ENCODE measurements at regions not wholly inside any gene's neighbourhood (a gene's known extent, or its start where the extent isn't known, plus 50 kb on each side); places are given as distances from the start of the nearest gene placed in this dataset.

DNA sequence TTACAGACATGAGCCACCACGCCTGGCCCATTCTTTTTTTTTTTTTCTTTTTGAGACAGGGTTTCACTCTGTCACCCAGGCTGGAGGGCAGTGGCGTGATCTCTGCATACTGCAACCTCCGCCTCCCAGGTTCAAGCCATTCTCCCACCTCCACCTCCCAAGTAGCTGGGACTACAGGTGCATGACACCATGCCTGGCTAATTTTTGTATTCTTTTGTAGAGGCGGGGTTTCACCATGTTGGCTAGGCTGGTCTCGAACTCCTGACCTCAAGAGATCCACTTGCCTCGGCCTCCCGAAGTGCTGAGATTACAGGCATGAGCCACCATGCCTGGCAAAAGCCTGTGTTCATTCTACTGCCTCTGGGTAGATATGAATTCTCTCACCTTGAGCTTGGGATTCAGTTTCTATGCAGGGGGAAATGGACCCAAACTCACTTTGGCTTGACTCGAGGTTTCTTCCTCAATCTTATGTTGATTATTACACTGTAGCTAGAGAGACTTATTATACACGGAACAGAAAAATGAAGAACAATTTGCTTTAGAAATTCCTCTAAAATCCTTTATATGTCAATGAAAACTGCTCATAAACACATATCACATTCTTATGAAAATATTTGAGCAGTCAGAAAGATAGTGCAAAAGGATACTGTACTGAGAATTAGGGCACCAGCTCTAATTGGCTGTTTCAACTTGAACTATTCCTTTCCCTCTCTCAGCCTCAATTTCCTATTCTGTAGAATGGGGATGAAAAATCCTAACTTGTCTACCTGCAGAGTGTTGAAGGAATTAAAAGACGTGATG, 252.3 kb downstream of the MYCN start:
- 92% methylated on average over 10 of the region's 10 CpGs for WGBS
- Histone ChIP-seq H3K9me3 (no peaks in the 10 kb centered on the region), H3K27me3 (no peaks in the 10 kb centered on the region), H3K27ac (no peak overlapping the region), H3K4me1 (no peaks in the 10 kb centered on the region), H3K4me3 (no peak overlapping the region), H3K36me3 (no peaks in the 10 kb centered on the region)
- no peak for DNase-seq (ENCODE audit: low spot score in 2 of 2)
- no peak for TF ChIP-seq POLR2A (IDR thresholded peaks at IDR 0.05)
- no peak for TF ChIP-seq EP300 (IDR thresholded peaks at IDR 0.05)
- TF ChIP-seq POLR2AphosphoS5 (IDR thresholded peaks at IDR 0.05) = no peak
- TF ChIP-seq, protein P1, sequence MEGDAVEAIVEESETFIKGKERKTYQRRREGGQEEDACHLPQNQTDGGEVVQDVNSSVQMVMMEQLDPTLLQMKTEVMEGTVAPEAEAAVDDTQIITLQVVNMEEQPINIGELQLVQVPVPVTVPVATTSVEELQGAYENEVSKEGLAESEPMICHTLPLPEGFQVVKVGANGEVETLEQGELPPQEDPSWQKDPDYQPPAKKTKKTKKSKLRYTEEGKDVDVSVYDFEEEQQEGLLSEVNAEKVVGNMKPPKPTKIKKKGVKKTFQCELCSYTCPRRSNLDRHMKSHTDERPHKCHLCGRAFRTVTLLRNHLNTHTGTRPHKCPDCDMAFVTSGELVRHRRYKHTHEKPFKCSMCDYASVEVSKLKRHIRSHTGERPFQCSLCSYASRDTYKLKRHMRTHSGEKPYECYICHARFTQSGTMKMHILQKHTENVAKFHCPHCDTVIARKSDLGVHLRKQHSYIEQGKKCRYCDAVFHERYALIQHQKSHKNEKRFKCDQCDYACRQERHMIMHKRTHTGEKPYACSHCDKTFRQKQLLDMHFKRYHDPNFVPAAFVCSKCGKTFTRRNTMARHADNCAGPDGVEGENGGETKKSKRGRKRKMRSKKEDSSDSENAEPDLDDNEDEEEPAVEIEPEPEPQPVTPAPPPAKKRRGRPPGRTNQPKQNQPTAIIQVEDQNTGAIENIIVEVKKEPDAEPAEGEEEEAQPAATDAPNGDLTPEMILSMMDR (IDR thresholded peaks at IDR 0.05) = no peak

DNA sequence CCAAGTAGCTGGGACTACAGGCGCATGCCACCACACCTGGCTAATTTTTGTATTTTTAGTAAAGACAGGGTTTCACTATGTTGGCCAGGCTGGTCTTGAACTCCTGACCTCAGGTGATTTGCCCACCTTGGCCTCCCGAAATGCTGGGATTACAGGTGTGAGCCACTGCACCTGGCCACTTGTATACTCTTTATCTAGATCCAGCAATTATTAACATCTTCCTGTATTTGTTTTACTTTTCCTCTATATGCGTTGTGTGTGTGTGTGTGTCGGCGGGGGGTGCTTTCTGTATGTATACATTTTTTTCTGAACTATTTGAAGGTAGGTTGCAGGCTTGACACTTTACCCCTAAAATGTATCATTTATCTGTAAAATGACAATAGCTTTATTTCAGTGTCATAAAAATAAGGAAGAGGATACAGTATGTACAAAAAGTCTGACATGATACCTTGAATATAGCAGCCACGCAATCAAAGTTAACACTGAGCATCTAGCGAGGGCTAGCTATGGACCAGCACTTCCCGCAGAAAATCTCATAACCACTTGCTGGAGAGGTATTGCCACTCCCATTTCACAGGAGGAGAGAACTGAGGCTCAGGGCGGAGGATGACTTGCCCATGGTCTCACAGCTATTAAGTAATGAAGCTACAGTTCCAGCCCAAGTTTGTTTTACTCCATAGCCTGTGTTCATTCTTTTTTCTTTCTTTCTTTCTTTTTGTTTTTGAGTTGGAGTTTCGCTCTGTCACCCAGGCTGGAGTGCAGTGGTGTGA, 251.3 kb downstream of the MYCN start:
- Histone ChIP-seq H3K27ac (no peak overlapping the region), H3K9me3 (no peaks in the 10 kb centered on the region), H3K27me3 (no peaks in the 10 kb centered on the region), H3K4me1 (no peaks in the 10 kb centered on the region), H3K4me3 (no peak overlapping the region), H3K36me3 (no peaks in the 10 kb centered on the region)
- 91% methylated on average over 10 of the region's 10 CpGs for WGBS
- DNase-seq (ENCODE audit: low spot score in 2 of 2) = no peak
- TF ChIP-seq POLR2AphosphoS5 (IDR thresholded peaks at IDR 0.05) = no peak
- TF ChIP-seq POLR2A (IDR thresholded peaks at IDR 0.05) = no peak
- no peak for TF ChIP-seq EP300 (IDR thresholded peaks at IDR 0.05)
- TF ChIP-seq, protein P1 (IDR thresholded peaks at IDR 0.05) = no peak

DNA sequence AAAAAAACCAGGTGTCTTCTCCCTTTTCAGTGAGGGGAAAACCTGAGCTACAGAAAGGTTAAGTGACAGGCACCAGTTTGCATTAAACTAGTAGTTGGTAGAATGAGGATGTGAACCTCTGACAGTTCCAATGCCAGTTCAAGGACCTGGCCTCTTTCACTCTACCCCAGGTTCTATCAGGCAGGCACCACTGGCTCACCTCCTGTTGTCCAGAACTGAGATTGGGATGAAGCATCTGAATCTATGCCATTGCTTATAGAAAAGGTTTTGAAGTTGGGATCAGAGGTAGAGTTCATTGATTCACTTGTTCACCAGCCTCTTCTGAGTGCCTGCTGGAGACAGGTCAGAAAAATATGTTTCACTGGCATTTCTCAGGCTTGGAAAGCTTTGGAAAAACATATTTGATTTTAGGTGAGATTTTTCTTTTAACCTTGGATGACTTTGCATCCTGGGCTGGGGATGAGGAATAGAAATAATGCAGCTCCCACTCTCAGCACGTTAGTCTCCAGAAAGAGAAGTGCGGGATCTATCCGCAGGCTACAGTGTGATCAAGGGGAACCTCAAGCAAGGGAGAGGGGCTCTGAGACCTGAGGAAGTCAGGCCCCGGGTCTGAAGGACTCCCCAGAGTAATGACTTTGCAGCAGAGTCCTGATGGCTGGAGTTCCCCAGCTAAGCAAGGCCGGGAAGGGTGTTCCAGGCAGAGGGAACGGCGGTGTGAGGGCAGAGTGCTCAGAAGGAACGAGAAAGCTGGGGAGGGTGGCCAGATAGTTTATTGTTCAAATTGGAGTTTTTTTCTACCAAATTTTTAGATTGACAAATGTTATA, 250.3 kb downstream of the MYCN start:
- no peak for DNase-seq (ENCODE audit: low spot score in 2 of 2)
- H3K4me1 ChIP-seq = no peaks in the 10 kb centered on the region
- no peaks in the 10 kb centered on the region for H3K36me3 ChIP-seq
- TF ChIP-seq, protein P1 (IDR thresholded peaks at IDR 0.05) = no peak
- no peak for TF ChIP-seq POLR2A (IDR thresholded peaks at IDR 0.05)
- TF ChIP-seq POLR2AphosphoS5 (IDR thresholded peaks at IDR 0.05) = no peak
- TF ChIP-seq EP300 (IDR thresholded peaks at IDR 0.05) = no peak
- WGBS = 80% methylated on average over 8 of the region's 8 CpGs
- no peak overlapping the region for H3K27ac ChIP-seq
- no peaks in the 10 kb centered on the region for H3K9me3 ChIP-seq
- H3K27me3 ChIP-seq = no peaks in the 10 kb centered on the region
- no peak overlapping the region for H3K4me3 ChIP-seq

DNA sequence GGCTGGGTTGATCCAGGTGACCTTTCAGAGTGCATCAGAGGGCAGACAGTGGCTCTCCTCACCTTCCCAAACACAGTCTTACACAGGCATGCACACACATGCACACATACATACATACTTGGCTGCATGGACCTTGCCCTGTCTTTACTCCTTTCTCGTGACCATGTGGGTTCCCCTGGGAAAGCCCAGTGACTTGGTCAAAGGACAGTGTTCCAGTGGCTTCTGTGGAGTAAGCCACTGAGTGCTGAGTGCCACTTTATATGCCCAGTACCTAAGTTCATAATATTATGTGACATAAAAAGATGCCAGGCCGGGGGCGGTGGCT, 249.4 kb downstream of the MYCN start:
- 98% methylated on average over 3 of the region's 3 CpGs for WGBS
- no peaks in the 10 kb centered on the region for H3K4me1 ChIP-seq
- TF ChIP-seq POLR2AphosphoS5 (IDR thresholded peaks at IDR 0.05) (no peak), POLR2A (IDR thresholded peaks at IDR 0.05) (no peak), EP300 (IDR thresholded peaks at IDR 0.05) (no peak)
- TF ChIP-seq, protein P1 (IDR thresholded peaks at IDR 0.05) = no peak
- H3K9me3 ChIP-seq = no peaks in the 10 kb centered on the region
- H3K27me3 ChIP-seq = no peaks in the 10 kb centered on the region
- H3K36me3 ChIP-seq = no peaks in the 10 kb centered on the region
- no peak overlapping the region for H3K4me3 ChIP-seq
- DNase-seq (ENCODE audit: low spot score in 2 of 2) = no peak
- no peak overlapping the region for H3K27ac ChIP-seq
